ENCODE measurements at regions not wholly inside any gene's neighbourhood (a gene's known extent, or its start where the extent isn't known, plus 50 kb on each side); places are given as distances from the start of the nearest gene placed in this dataset.

DNA sequence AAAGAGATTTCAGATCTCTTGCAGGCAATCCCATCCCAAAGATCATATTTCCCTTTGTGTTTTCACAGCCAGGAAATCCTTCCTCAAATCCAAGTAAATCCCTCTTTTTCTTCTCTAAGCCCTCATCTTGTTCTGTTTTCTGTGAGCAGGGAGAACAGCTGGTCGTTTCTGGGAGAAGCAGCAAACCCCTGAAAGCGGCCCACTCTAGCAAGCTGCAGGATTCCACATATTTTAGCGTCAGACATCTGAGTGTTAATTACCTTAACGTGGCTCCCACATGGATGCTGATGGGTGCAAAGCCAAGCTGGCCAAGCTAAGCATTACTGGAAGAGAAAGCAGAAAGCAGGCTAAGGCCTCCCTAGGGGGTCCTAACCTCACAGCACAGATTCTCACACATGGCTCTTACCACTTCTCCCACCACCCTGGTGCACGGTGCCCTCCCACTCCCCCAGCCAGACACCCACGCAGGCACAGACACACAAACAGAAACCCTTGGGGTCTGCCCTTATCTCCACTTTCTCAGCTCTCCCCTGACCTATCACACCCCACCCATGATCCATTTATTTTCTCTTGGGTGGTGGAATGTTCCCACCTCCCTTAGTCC lies 551.0 kb upstream of the AUTS2 start:
- TF ChIP-seq FOXP2 (optimal IDR thresholded peaks at IDR 0.05; ENCODE audit: borderline replicate concordance, extremely low read depth, extremely low read length, insufficient read depth), result no peak
- TF ChIP-seq POLR2AphosphoS5 (IDR thresholded peaks at IDR 0.05; ENCODE audit: low read depth, low read length), result no peak
- no peak for TF ChIP-seq SIN3A (IDR thresholded peaks at IDR 0.05; ENCODE audit: borderline replicate concordance, insufficient read depth, low read length)
- TF ChIP-seq TAF1 (IDR thresholded peaks at IDR 0.05; ENCODE audit: borderline replicate concordance, insufficient read depth, low read length), result no peak
- TF ChIP-seq, protein P1, sequence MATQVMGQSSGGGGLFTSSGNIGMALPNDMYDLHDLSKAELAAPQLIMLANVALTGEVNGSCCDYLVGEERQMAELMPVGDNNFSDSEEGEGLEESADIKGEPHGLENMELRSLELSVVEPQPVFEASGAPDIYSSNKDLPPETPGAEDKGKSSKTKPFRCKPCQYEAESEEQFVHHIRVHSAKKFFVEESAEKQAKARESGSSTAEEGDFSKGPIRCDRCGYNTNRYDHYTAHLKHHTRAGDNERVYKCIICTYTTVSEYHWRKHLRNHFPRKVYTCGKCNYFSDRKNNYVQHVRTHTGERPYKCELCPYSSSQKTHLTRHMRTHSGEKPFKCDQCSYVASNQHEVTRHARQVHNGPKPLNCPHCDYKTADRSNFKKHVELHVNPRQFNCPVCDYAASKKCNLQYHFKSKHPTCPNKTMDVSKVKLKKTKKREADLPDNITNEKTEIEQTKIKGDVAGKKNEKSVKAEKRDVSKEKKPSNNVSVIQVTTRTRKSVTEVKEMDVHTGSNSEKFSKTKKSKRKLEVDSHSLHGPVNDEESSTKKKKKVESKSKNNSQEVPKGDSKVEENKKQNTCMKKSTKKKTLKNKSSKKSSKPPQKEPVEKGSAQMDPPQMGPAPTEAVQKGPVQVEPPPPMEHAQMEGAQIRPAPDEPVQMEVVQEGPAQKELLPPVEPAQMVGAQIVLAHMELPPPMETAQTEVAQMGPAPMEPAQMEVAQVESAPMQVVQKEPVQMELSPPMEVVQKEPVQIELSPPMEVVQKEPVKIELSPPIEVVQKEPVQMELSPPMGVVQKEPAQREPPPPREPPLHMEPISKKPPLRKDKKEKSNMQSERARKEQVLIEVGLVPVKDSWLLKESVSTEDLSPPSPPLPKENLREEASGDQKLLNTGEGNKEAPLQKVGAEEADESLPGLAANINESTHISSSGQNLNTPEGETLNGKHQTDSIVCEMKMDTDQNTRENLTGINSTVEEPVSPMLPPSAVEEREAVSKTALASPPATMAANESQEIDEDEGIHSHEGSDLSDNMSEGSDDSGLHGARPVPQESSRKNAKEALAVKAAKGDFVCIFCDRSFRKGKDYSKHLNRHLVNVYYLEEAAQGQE (IDR thresholded peaks at IDR 0.05; ENCODE audit: insufficient read depth in 1 of 2, low read depth in 2 of 2, low read length in 2 of 2), result no peak

GRCh38 chr7:69049326-69049725 lies 548.9 kb upstream of the AUTS2 start:
- TF ChIP-seq SIN3A (IDR thresholded peaks at IDR 0.05; ENCODE audit: borderline replicate concordance, insufficient read depth, low read length), result no peak
- no peak for TF ChIP-seq POLR2AphosphoS5 (IDR thresholded peaks at IDR 0.05; ENCODE audit: low read depth, low read length)
- no peak for TF ChIP-seq TAF1 (IDR thresholded peaks at IDR 0.05; ENCODE audit: borderline replicate concordance, insufficient read depth, low read length)
- TF ChIP-seq, protein P1 (IDR thresholded peaks at IDR 0.05; ENCODE audit: insufficient read depth in 1 of 2, low read depth in 2 of 2, low read length in 2 of 2), result no peak
- no peak for TF ChIP-seq FOXP2 (optimal IDR thresholded peaks at IDR 0.05; ENCODE audit: borderline replicate concordance, extremely low read depth, extremely low read length, insufficient read depth)

DNA sequence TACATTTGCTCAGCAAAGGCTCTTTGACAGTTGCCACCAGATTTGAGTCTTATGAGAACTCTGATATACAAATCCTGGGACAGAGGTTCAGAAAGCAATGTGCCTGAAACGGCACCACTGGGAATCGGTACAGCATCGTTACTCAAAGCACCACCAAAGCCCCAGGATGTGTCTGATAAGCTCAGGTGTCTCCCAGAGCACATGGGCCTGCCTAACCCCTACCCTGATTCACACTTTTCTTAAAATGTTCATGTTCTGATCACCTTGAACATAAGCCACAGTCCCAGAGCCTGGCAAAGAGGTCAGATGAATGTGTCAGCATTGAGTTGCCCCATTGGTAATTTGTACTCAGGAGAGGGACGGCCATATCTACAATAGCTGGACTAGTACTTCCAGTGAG lies 545.8 kb upstream of the AUTS2 start:
- TF ChIP-seq TAF1 (IDR thresholded peaks at IDR 0.05; ENCODE audit: borderline replicate concordance, insufficient read depth, low read length) (no peak), SIN3A (IDR thresholded peaks at IDR 0.05; ENCODE audit: borderline replicate concordance, insufficient read depth, low read length) (no peak), FOXP2 (optimal IDR thresholded peaks at IDR 0.05; ENCODE audit: borderline replicate concordance, extremely low read depth, extremely low read length, insufficient read depth) (no peak), POLR2AphosphoS5 (IDR thresholded peaks at IDR 0.05; ENCODE audit: low read depth, low read length) (no peak)
- TF ChIP-seq, protein P1 (IDR thresholded peaks at IDR 0.05; ENCODE audit: insufficient read depth in 1 of 2, low read depth in 2 of 2, low read length in 2 of 2), result no peak

DNA sequence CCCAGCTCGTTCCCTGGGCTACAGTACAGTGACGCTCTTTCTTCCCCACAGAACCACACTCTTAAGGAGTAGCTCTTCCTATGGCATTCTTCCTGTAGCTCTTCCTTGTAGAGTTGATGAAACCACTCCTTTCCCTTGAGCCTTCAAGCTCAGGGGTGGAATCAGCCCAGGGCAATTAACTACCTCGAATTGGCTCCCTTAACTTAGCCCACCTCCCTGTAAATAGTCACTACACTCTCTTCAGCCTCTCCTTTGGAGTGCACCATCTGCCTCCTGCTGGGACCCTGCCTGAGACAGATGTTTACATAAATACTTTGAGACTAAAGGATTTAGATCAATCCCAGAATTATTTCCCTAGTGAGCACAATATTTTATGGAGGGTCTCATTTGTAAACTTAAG lies 537.8 kb upstream of the AUTS2 start:
- TF ChIP-seq SIN3A (IDR thresholded peaks at IDR 0.05; ENCODE audit: borderline replicate concordance, insufficient read depth, low read length) (no peak), TAF1 (IDR thresholded peaks at IDR 0.05; ENCODE audit: borderline replicate concordance, insufficient read depth, low read length) (no peak), POLR2AphosphoS5 (IDR thresholded peaks at IDR 0.05; ENCODE audit: low read depth, low read length) (no peak), FOXP2 (optimal IDR thresholded peaks at IDR 0.05; ENCODE audit: borderline replicate concordance, extremely low read depth, extremely low read length, insufficient read depth) (no peak)
- TF ChIP-seq, protein P1 (IDR thresholded peaks at IDR 0.05; ENCODE audit: insufficient read depth in 1 of 2, low read depth in 2 of 2, low read length in 2 of 2), result no peak

All from PFSK-1 (cell line).